ENCODE measurements at regions not wholly inside any gene's neighbourhood (a gene's known extent, or its start where the extent isn't known, plus 50 kb on each side); places are given as distances from the start of the nearest gene placed in this dataset.
"Not testable (repeated sequence)": the region's sequence is repeated elsewhere in the genome, so short reads cannot be mapped to it uniquely, and the experiment has no call there.

- TF ChIP-seq EZH2 (IDR thresholded peaks at IDR 0.05; ENCODE audit: borderline replicate concordance, low read length): no peak
- TF ChIP-seq CTCF (IDR thresholded peaks at IDR 0.05; ENCODE audit: low read length): no peak
- Histone ChIP-seq H3K4me2 (ENCODE audit: low read length) (no peak overlapping the region), H3K79me2 (ENCODE audit: insufficient read depth, low read length) (no peaks in the 10 kb centered on the region), H3K27ac (ENCODE audit: low read depth, low read length, poor library complexity, severe bottlenecking) (no peak overlapping the region), H4K20me1 (ENCODE audit: insufficient read depth, low read length) (no peaks in the 10 kb centered on the region), H3K4me3 (ENCODE audit: low read depth, low read length, poor library complexity, severe bottlenecking) (no peak overlapping the region), H3K36me3 (ENCODE audit: insufficient read depth, low read length) (no peaks in the 10 kb centered on the region), H3K27me3 (ENCODE audit: insufficient read depth, low read length) (no peaks in the 10 kb centered on the region), H3K4me1 (ENCODE audit: insufficient read depth, low read length, severe bottlenecking) (no peaks in the 10 kb centered on the region), H3K9me2 (ENCODE audit: low read depth, low read length) (no peaks in the 10 kb centered on the region), H3K9ac (ENCODE audit: low read length) (no peak overlapping the region), H3K9me3 (ENCODE audit: low read length) (no peaks in the 10 kb centered on the region), H2AFZ (ENCODE audit: low read length) (no peak overlapping the region), H3F3A (ENCODE audit: insufficient read depth, low read length) (no peaks in the 10 kb centered on the region)
Measured at GRCh38 chr7:115561335-115562110, 469.0 kb downstream of the TFEC start.

DNA sequence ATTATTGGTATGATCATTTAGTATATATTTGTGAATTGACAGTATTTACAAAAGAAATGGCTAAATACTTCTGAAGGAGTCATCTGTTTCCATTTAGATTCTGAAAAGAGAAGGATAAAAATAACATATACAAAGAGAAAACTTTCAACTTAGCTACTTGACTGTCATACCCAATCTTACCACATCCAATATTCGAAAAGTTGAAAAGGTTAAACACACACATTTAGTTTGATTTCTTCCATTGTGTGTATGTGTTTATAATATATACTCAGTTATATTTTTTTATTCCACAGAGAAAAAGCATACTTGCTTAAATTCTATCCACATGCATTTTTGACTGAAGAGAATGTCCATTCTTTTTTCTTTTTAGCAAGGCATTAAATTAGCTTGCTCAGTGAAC lies 470.7 kb downstream of the TFEC start:
- no peaks in the 10 kb centered on the region for H3K4me1 ChIP-seq (ENCODE audit: insufficient read depth, low read length, severe bottlenecking)
- H3K9me2 ChIP-seq (ENCODE audit: low read depth, low read length): no peaks in the 10 kb centered on the region
- no peaks in the 10 kb centered on the region for H4K20me1 ChIP-seq (ENCODE audit: insufficient read depth, low read length)
- no peaks in the 10 kb centered on the region for H3K36me3 ChIP-seq (ENCODE audit: insufficient read depth, low read length)
- H3K9ac ChIP-seq (ENCODE audit: low read length): no peak overlapping the region
- H3K4me3 ChIP-seq (ENCODE audit: low read depth, low read length, poor library complexity, severe bottlenecking): no peak overlapping the region
- H3K27me3 ChIP-seq (ENCODE audit: insufficient read depth, low read length): no peaks in the 10 kb centered on the region
- TF ChIP-seq EZH2 (IDR thresholded peaks at IDR 0.05; ENCODE audit: borderline replicate concordance, low read length) (no peak), CTCF (IDR thresholded peaks at IDR 0.05; ENCODE audit: low read length) (no peak)
- no peak overlapping the region for H3K27ac ChIP-seq (ENCODE audit: low read depth, low read length, poor library complexity, severe bottlenecking)
- no peaks in the 10 kb centered on the region for H3K9me3 ChIP-seq (ENCODE audit: low read length)
- no peak overlapping the region for H2AFZ ChIP-seq (ENCODE audit: low read length)
- no peaks in the 10 kb centered on the region for H3K79me2 ChIP-seq (ENCODE audit: insufficient read depth, low read length)
- no peaks in the 10 kb centered on the region for H3F3A ChIP-seq (ENCODE audit: insufficient read depth, low read length)
- no peak overlapping the region for H3K4me2 ChIP-seq (ENCODE audit: low read length)

GRCh38 chr7:115558161-115558560 lies 472.4 kb downstream of the TFEC start:
- no peaks in the 10 kb centered on the region for H4K20me1 ChIP-seq (ENCODE audit: insufficient read depth, low read length)
- H3K9ac ChIP-seq (ENCODE audit: low read length): no peak overlapping the region
- no peaks in the 10 kb centered on the region for H3K9me2 ChIP-seq (ENCODE audit: low read depth, low read length)
- H2AFZ ChIP-seq (ENCODE audit: low read length): no peak overlapping the region
- TF ChIP-seq CTCF (IDR thresholded peaks at IDR 0.05; ENCODE audit: low read length) (no peak), EZH2 (IDR thresholded peaks at IDR 0.05; ENCODE audit: borderline replicate concordance, low read length) (no peak)
- no peaks in the 10 kb centered on the region for H3F3A ChIP-seq (ENCODE audit: insufficient read depth, low read length)
- H3K79me2 ChIP-seq (ENCODE audit: insufficient read depth, low read length): no peaks in the 10 kb centered on the region
- no peaks in the 10 kb centered on the region for H3K27me3 ChIP-seq (ENCODE audit: insufficient read depth, low read length)
- H3K9me3 ChIP-seq (ENCODE audit: low read length): no peaks in the 10 kb centered on the region
- no peaks in the 10 kb centered on the region for H3K4me1 ChIP-seq (ENCODE audit: insufficient read depth, low read length, severe bottlenecking)
- H3K36me3 ChIP-seq (ENCODE audit: insufficient read depth, low read length): no peaks in the 10 kb centered on the region
- no peak overlapping the region for H3K4me3 ChIP-seq (ENCODE audit: low read depth, low read length, poor library complexity, severe bottlenecking)
- H3K27ac ChIP-seq (ENCODE audit: low read depth, low read length, poor library complexity, severe bottlenecking): no peak overlapping the region
- H3K4me2 ChIP-seq (ENCODE audit: low read length): no peak overlapping the region

DNA sequence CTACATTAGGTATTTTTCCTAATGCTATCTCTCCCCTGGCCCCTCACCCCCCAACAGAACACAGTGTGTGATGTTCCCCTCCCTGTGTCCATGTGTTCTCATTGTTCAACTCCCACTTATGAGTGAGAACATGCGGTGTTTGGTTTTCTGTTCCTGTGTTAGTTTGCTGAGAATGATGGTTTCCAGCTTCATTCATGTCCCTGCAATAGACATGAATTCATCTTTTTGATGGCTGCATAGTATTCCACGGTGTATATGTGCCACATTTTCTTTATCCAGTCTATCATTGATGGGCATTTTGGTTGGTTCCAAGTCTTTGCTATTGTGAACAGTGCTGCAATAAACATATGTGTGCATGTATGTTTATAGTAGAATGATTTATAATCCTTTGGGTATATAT lies 473.3 kb downstream of the TFEC start:
- H3K4me2 ChIP-seq (ENCODE audit: low read length): not testable (repeated sequence)

More for the DNA sequence above, 473.3 kb downstream of the TFEC start:
- H3K27me3 ChIP-seq (ENCODE audit: insufficient read depth, low read length); H4K20me1 ChIP-seq (ENCODE audit: insufficient read depth, low read length); H3K9me2 ChIP-seq (ENCODE audit: low read depth, low read length); H3K27ac ChIP-seq (ENCODE audit: low read depth, low read length, poor library complexity, severe bottlenecking); H3K79me2 ChIP-seq (ENCODE audit: insufficient read depth, low read length); H2AFZ ChIP-seq (ENCODE audit: low read length); H3K36me3 ChIP-seq (ENCODE audit: insufficient read depth, low read length); H3K9me3 ChIP-seq (ENCODE audit: low read length); H3K4me1 ChIP-seq (ENCODE audit: insufficient read depth, low read length, severe bottlenecking); H3K9ac ChIP-seq (ENCODE audit: low read length); H3K4me3 ChIP-seq (ENCODE audit: low read depth, low read length, poor library complexity, severe bottlenecking); H3F3A ChIP-seq (ENCODE audit: insufficient read depth, low read length): not testable (repeated sequence)

Data from OCI-LY1 (cell line).